Kidney epithelial cell (primary cell): ENCODE measurements at regions not wholly inside any gene's neighbourhood (a gene's known extent, or its start where the extent isn't known, plus 50 kb on each side); places are given as distances from the start of the nearest gene placed in this dataset.
"Not testable (repeated sequence)": the region's sequence is repeated elsewhere in the genome, so short reads cannot be mapped to it uniquely, and the experiment has no call there.

ENCODE experiments used
- DNase-seq: peaks from one replicate; pipeline ENCODE4 v3.0.0-alpha.2; 2010; ENCODE audit warnings: low read depth
- H3K27me3 ChIP-seq: 2 replicates; pipeline ENCODE4 v1.6.0; 2011; ENCODE audit warnings: low read length; ENCODE audit not compliant: control insufficient read depth, insufficient read depth
- H3K36me3 ChIP-seq: 2 replicates; pipeline ENCODE4 v1.5.1; 2011; ENCODE audit warnings: low read length; ENCODE audit not compliant: control insufficient read depth, insufficient read depth
- H3K4me3 ChIP-seq: 2 replicates; pipeline ENCODE4 v1.5.1; 2011; ENCODE audit warnings: low read depth, mild to moderate bottlenecking, control low read depth, low read length
- CTCF ChIP-seq: IDR thresholded peaks from 2 replicates; pipeline ENCODE4 v1.5.1; 2011; ENCODE audit warnings: mild to moderate bottlenecking, moderate library complexity, low read length, control low read depth, inconsistent platforms; ENCODE audit not compliant: insufficient read depth, poor library complexity, severe bottlenecking

- no peak for TF ChIP-seq CTCF
Observed at GRCh38 chr17:14732211-14732610, 431.3 kb downstream of the HS3ST3B1 start.

GRCh38 chr17:14731591-14731990 lies 430.7 kb downstream of the HS3ST3B1 start:
- H3K4me3 ChIP-seq = no peak overlapping the region
- no peak for TF ChIP-seq CTCF
- no peaks in the 10 kb centered on the region for H3K27me3 ChIP-seq

More at GRCh38 chr17:14732211-14732610, 431.3 kb downstream of the HS3ST3B1 start:
- no peak for DNase-seq
- Histone ChIP-seq H3K36me3 (no peaks in the 10 kb centered on the region), H3K27me3 (no peaks in the 10 kb centered on the region), H3K4me3 (no peak overlapping the region)

GRCh38 chr17:14730821-14731220 lies 429.9 kb downstream of the HS3ST3B1 start:
- no peaks in the 10 kb centered on the region for H3K27me3 ChIP-seq
- no peaks in the 10 kb centered on the region for H3K36me3 ChIP-seq
- DNase-seq = no peak
- TF ChIP-seq CTCF = no peak
- no peak overlapping the region for H3K4me3 ChIP-seq

More at GRCh38 chr17:14731591-14731990, 430.7 kb downstream of the HS3ST3B1 start:
- DNase-seq = no peak
- H3K36me3 ChIP-seq = no peaks in the 10 kb centered on the region

- DNase-seq = no peak
- no peaks in the 10 kb centered on the region for H3K27me3 ChIP-seq
- H3K36me3 ChIP-seq = no peaks in the 10 kb centered on the region
- TF ChIP-seq CTCF = no peak
- no peak overlapping the region for H3K4me3 ChIP-seq
Observed at GRCh38 chr17:14725729-14726128, 424.8 kb downstream of the HS3ST3B1 start.

- H3K4me3 ChIP-seq = no peak overlapping the region
Observed at GRCh38 chr17:14724770-14725169, 423.9 kb downstream of the HS3ST3B1 start.

GRCh38 chr17:14723349-14723748 lies 422.5 kb downstream of the HS3ST3B1 start:
- DNase-seq, H3K27me3 ChIP-seq, H3K36me3 ChIP-seq, H3K4me3 ChIP-seq: not testable (repeated sequence)

More at GRCh38 chr17:14724770-14725169, 423.9 kb downstream of the HS3ST3B1 start:
- no peaks in the 10 kb centered on the region for H3K27me3 ChIP-seq
- no peak for TF ChIP-seq CTCF
- no peak for DNase-seq
- no peaks in the 10 kb centered on the region for H3K36me3 ChIP-seq

- no peak for TF ChIP-seq CTCF
- no peak overlapping the region for H3K4me3 ChIP-seq
- H3K36me3 ChIP-seq = no peaks in the 10 kb centered on the region
- no peak for DNase-seq
- no peaks in the 10 kb centered on the region for H3K27me3 ChIP-seq
Observed at GRCh38 chr17:14719942-14720341, 419.1 kb downstream of the HS3ST3B1 start.
